T-cell (primary cell): ENCODE measurements at regions not wholly inside any gene's neighbourhood (a gene's known extent, or its start where the extent isn't known, plus 50 kb on each side); places are given as distances from the start of the nearest gene placed in this dataset.

Source experiments
- ATAC-seq, 4 experiments: fragments of 200-7000 bp in 3 of 4; fragments of 150-1000 bp in 1 of 4; cut with Tn5 transposase; replicated peaks in 1 of 4; 1 replicate in 3 of 4; 2 replicates in 1 of 4; pipeline ENCODE4 v1.10.0; 2021; ENCODE audit warnings: moderate library complexity in 3 of 4, mild to moderate bottlenecking in 2 of 4, moderate number of reproducible peaks in 1 of 4
- CTCF ChIA-PET, 2 donors: fragments of 300-600 bp; sonication (Branson Sonifier 250); formaldehyde crosslinking; loops; one replicate each; lab custom pipeline; 2022; ENCODE audit warnings: antibody characterized with exemption in 2 of 2; lab: Charles Lee
- POLR2A ChIA-PET, 2 donors: fragments of 300-600 bp; sonication (Branson Sonifier 250); formaldehyde crosslinking; loops; one replicate each; lab custom pipeline; 2022; ENCODE audit warnings: antibody characterized with exemption in 2 of 2; lab: Charles Lee
- DNase-seq, 35 experiments: peaks; one replicate each; pipeline versions ENCODE4 v3.0.0 to v3.0.0-alpha.2; 2013 to 2023
- H3K27ac ChIP-seq: one replicate; pipeline ENCODE4 v1.5.1; 2013; ENCODE audit warnings: low read length
- H3K27me3 ChIP-seq, 2 experiments: replicated peaks in 1 of 2; 1 replicate in 1 of 2; 2 replicates in 1 of 2; pipeline versions ENCODE4 v1.6.1 to v1.7.0; 2013; ENCODE audit warnings: low read length in 1 of 2, mixed read lengths in 1 of 2; ENCODE audit not compliant: control insufficient read depth in 2 of 2, insufficient read depth in 2 of 2; ENCODE audit errors: extremely low read depth in 1 of 2
- H3K36me3 ChIP-seq, 2 donors: 1 replicate in 1 of 2; 2 replicates in 1 of 2; pipeline versions ENCODE4 v1.6.1 to v1.7.0; 2013; ENCODE audit warnings: low read length in 1 of 2; ENCODE audit not compliant: control insufficient read depth in 2 of 2, insufficient read depth in 1 of 2; ENCODE audit errors: extremely low read depth in 1 of 2
- H3K4me1 ChIP-seq, 2 experiments: 1 replicate in 1 of 2; 2 replicates in 1 of 2; pipeline versions ENCODE4 v1.6.1 to v1.7.0; 2013; ENCODE audit warnings: low read length in 2 of 2, mixed read lengths in 1 of 2; ENCODE audit not compliant: insufficient read depth in 2 of 2, control insufficient read depth in 1 of 2; ENCODE audit errors: extremely low read depth in 1 of 2
- H3K4me3 ChIP-seq, 2 donors: 1 replicate in 1 of 2; 2 replicates in 1 of 2; pipeline versions ENCODE4 v1.5.1 to v1.7.0; 2013; ENCODE audit warnings: mild to moderate bottlenecking in 2 of 2, low read length in 1 of 2, moderate library complexity in 1 of 2; ENCODE audit not compliant: control insufficient read depth in 1 of 2; ENCODE audit errors: extremely low read depth in 1 of 2
- H3K9me3 ChIP-seq: 2 replicates; pipeline ENCODE4 v1.7.0; 2013
- H3K27ac Mint-ChIP-seq, 2 donors: one replicate each; pipeline ENCODE4 v1.8.0; 2020 to 2021; ENCODE audit warnings: mild to moderate bottlenecking in 2 of 2, mixed read lengths in 2 of 2
- H3K27me3 Mint-ChIP-seq, 2 donors: one replicate each; pipeline ENCODE4 v1.8.0; 2021 to 2022; ENCODE audit warnings: mixed read lengths in 2 of 2
- H3K36me3 Mint-ChIP-seq: one replicate; pipeline ENCODE4 v1.8.0; 2021; ENCODE audit warnings: mixed read lengths
- H3K4me1 Mint-ChIP-seq, 3 donors: one replicate each; pipeline ENCODE4 v1.8.0; 2020 to 2022; ENCODE audit warnings: mixed read lengths in 3 of 3, mild to moderate bottlenecking in 1 of 3
- H3K4me3 Mint-ChIP-seq, 3 donors: one replicate each; pipeline ENCODE4 v1.8.0; 2020 to 2022; ENCODE audit warnings: mild to moderate bottlenecking in 3 of 3, mixed read lengths in 3 of 3, moderate library complexity in 3 of 3
- H3K9me3 Mint-ChIP-seq, 3 donors: one replicate each; pipeline ENCODE4 v1.8.0; 2020 to 2022; ENCODE audit warnings: mixed read lengths in 3 of 3
- WGBS: methylation state at CpG from one replicate; pipeline ENCODE4 v1.1.5; 2013; ENCODE audit warnings: missing lambda C conversion rate; ENCODE audit not compliant: insufficient coverage; 5-methylcytosine and 5-hydroxymethylcytosine counted together

GRCh38 chr2:36270758-36271157 lies 84.8 kb upstream of the CRIM1 start:
- peaks cover 11 to 13% (median 12%) of the 10 kb centered on the region in 3 donors for H3K4me1 Mint-ChIP-seq
- peaks cover 6% of the 10 kb centered on the region for H3K36me3 Mint-ChIP-seq
- Histone ChIP-seq H3K27ac (no peak overlapping the region), H3K27me3 (no peaks in the 10 kb centered on the region), H3K4me3 (no peak overlapping the region), H3K4me1 (no peaks in the 10 kb centered on the region), H3K9me3 (peaks cover 5% of the 10 kb centered on the region), H3K36me3 (no peaks in the 10 kb centered on the region)
- peaks cover 7 to 17% (median 12%) of the 10 kb centered on the region in 3 donors for H3K9me3 Mint-ChIP-seq
- no peak overlapping the region for H3K27ac Mint-ChIP-seq
- ATAC-seq (no peak), DNase-seq (no peak)
- 59% methylated on average over 3 of the region's 5 CpGs for WGBS
- no peaks in the 10 kb centered on the region for H3K27me3 Mint-ChIP-seq
- CTCF ChIA-PET, result no interaction called here
- POLR2A ChIA-PET, result no interaction called here
- H3K4me3 Mint-ChIP-seq, result no peak overlapping the region

GRCh38 chr2:36267194-36267593 lies 88.4 kb upstream of the CRIM1 start:
- DNase-seq, result no peak
- ChIA-PET POLR2A (interaction anchor here in 1 of 2 donors (0.6 kb wide), 1 partner anchor 537 kb away, joined by 4 read pairs; no protein-coding TSS in a partner anchor), CTCF (no interaction called here)
- WGBS, result no CpG with 5 or more reads among the region's 1 CpG
- H3K4me3 ChIP-seq, result no peak overlapping the region
- H3K9me3 ChIP-seq, result peaks cover 5% of the 10 kb centered on the region
- no peak overlapping the region for H3K27ac Mint-ChIP-seq
- no peaks in the 10 kb centered on the region for H3K36me3 ChIP-seq
- H3K4me1 Mint-ChIP-seq, result peaks cover 11 to 13% (median 12%) of the 10 kb centered on the region in 3 donors
- H3K27me3 Mint-ChIP-seq, result no peaks in the 10 kb centered on the region
- no peaks in the 10 kb centered on the region for H3K27me3 ChIP-seq
- H3K27ac ChIP-seq, result no peak overlapping the region
- peaks cover 7 to 17% (median 12%) of the 10 kb centered on the region in 3 donors for H3K9me3 Mint-ChIP-seq
- ATAC-seq, result no peak
- peaks cover 0 to 2% of the 10 kb centered on the region in 2 experiments for H3K4me1 ChIP-seq
- no peak overlapping the region for H3K4me3 Mint-ChIP-seq
- H3K36me3 Mint-ChIP-seq, result peaks cover 6% of the 10 kb centered on the region

GRCh38 chr2:36266536-36267121 lies 88.9 kb upstream of the CRIM1 start:
- no peaks in the 10 kb centered on the region for H3K27me3 ChIP-seq
- Mint-ChIP-seq H3K36me3 (peaks cover 6% of the 10 kb centered on the region), H3K4me3 (no peak overlapping the region), H3K9me3 (peaks cover 7 to 17% (median 12%) of the 10 kb centered on the region in 3 donors), H3K4me1 (peaks cover 11 to 13% (median 11%) of the 10 kb centered on the region in 3 donors), H3K27me3 (no peaks in the 10 kb centered on the region), H3K27ac (no peak overlapping the region)
- no peak overlapping the region for H3K4me3 ChIP-seq
- DNase-seq (no peak), ATAC-seq (no peak)
- WGBS, result no CpG with 5 or more reads among the region's 2 CpGs
- no peaks in the 10 kb centered on the region for H3K36me3 ChIP-seq
- peaks cover 5% of the 10 kb centered on the region for H3K9me3 ChIP-seq
- no peak overlapping the region for H3K27ac ChIP-seq
- ChIA-PET CTCF (no interaction called here), POLR2A (no interaction called here)
- H3K4me1 ChIP-seq, result peaks cover 0 to 2% of the 10 kb centered on the region in 2 experiments

DNA sequence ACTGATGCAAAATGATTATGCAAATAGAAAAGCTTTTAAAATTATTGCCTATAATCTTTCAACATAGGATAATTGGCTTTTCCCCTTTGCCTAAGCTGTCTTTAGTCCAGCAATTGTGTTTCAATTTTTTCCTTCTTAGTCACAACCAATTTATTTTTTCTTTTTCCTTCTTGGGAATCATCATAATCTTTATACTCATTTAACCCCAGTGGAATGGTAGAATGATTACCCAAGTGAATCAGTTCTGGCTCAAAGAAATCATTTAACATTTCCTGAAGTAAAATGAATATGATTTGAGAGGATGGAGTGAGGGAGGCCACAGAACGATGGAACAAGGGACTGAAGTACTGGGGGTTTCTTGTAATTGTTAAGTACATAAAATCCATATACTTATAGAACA lies 93.0 kb upstream of the CRIM1 start:
- H3K4me3 Mint-ChIP-seq, result no peak overlapping the region
- peaks cover 0 to 4% of the 10 kb centered on the region in 2 donors for H3K27me3 Mint-ChIP-seq
- Histone ChIP-seq H3K36me3 (no peaks in the 10 kb centered on the region), H3K27ac (no peak overlapping the region), H3K4me3 (no peak overlapping the region), H3K27me3 (no peaks in the 10 kb centered on the region), H3K4me1 (peaks cover 0 to 2% of the 10 kb centered on the region in 2 experiments), H3K9me3 (no peaks in the 10 kb centered on the region)
- no peak overlapping the region for H3K27ac Mint-ChIP-seq
- peaks cover 6% of the 10 kb centered on the region for H3K36me3 Mint-ChIP-seq
- CTCF ChIA-PET, result no interaction called here
- ATAC-seq (no peak), DNase-seq (no peak)
- H3K4me1 Mint-ChIP-seq, result no peaks in the 10 kb centered on the region
- peaks cover 7 to 14% (median 12%) of the 10 kb centered on the region in 3 donors for H3K9me3 Mint-ChIP-seq
- WGBS, result no CpG with 5 or more reads among the region's 1 CpG
- POLR2A ChIA-PET, result no interaction called here

- Histone ChIP-seq H3K9me3 (no peaks in the 10 kb centered on the region), H3K27me3 (no peaks in the 10 kb centered on the region), H3K36me3 (no peaks in the 10 kb centered on the region), H3K27ac (no peak overlapping the region), H3K4me3 (no peak overlapping the region), H3K4me1 (no peaks in the 10 kb centered on the region)
- H3K4me1 Mint-ChIP-seq, result no peaks in the 10 kb centered on the region
- ChIA-PET POLR2A (no interaction called here), CTCF (no interaction called here)
- H3K36me3 Mint-ChIP-seq, result no peaks in the 10 kb centered on the region
- no peak overlapping the region for H3K27ac Mint-ChIP-seq
- WGBS, result no CpG with 5 or more reads among the region's 3 CpGs
- DNase-seq (no peak), ATAC-seq (no peak)
- no peaks in the 10 kb centered on the region for H3K9me3 Mint-ChIP-seq
- peaks cover 7 to 21% of the 10 kb centered on the region in 2 donors for H3K27me3 Mint-ChIP-seq
- no peak overlapping the region for H3K4me3 Mint-ChIP-seq
These were observed 99.7 kb upstream of the CRIM1 start for GRCh38 chr2:36255863-36256262.

DNA sequence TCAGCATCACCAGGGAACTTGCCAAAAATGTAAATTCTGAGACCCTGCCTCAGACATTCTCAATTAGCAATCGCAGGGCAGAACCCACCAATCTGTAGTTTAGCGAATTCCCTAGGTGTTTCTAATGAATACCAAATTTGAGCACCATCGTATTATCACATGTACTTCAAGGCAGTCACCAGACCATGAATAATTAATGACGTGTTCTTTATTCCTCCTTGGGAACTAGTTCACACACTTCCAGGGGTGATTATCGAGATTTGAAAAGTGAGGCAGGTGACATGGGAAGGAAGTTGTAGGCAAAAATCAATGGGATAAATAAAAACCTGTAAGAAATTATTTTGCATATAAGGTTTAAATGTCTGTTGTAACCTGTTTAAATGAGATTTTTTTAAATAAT lies 102.5 kb upstream of the CRIM1 start:
- Mint-ChIP-seq H3K9me3 (no peaks in the 10 kb centered on the region), H3K4me1 (peaks cover 4 to 6% (median 5%) of the 10 kb centered on the region in 3 donors), H3K27ac (no peak overlapping the region), H3K4me3 (no peak overlapping the region), H3K27me3 (peaks cover 7 to 18% of the 10 kb centered on the region in 2 donors), H3K36me3 (no peaks in the 10 kb centered on the region)
- Histone ChIP-seq H3K4me3 (no peak overlapping the region), H3K4me1 (peaks cover 0 to 2% of the 10 kb centered on the region in 2 experiments), H3K9me3 (no peaks in the 10 kb centered on the region), H3K27me3 (no peaks in the 10 kb centered on the region), H3K27ac (no peak overlapping the region), H3K36me3 (no peaks in the 10 kb centered on the region)
- ATAC-seq, result no peak
- CTCF ChIA-PET, result no interaction called here
- 71% methylated on average over 1 of the region's 5 CpGs for WGBS
- POLR2A ChIA-PET, result interaction anchor here in 1 of 2 donors (0.6 kb wide), 1 partner anchor 81 kb away, joined by 3 read pairs; no protein-coding TSS in a partner anchor
- DNase-seq, result no peak
